Ovary (tissue), 7 donors: ENCODE measurements at regions not wholly inside any gene's neighbourhood (a gene's known extent, or its start where the extent isn't known, plus 50 kb on each side); places are given as distances from the start of the nearest gene placed in this dataset.

Experiments
- DNase-seq, 5 donors: peaks; one replicate each; pipeline ENCODE4 v3.0.0-alpha.2; 2019 to 2020
- H3K27ac ChIP-seq, 2 donors: fragments of 200-600 bp; one replicate each; pipeline versions ENCODE4 v1.5.1 to v1.8.0; 2019 to 2022
- H3K27me3 ChIP-seq: fragments of 200-600 bp; one replicate; pipeline ENCODE4 v1.8.0; 2022
- H3K36me3 ChIP-seq: fragments of 200-600 bp; sonication (generic); one replicate; pipeline ENCODE4 v1.5.1; 2019
- H3K4me1 ChIP-seq: one replicate; pipeline ENCODE4 v1.8.1; 2013; ENCODE audit warnings: mild to moderate bottlenecking, moderate library complexity; ENCODE audit not compliant: insufficient read depth
- H3K4me3 ChIP-seq: fragments of 200-600 bp; sonication (generic); one replicate; pipeline ENCODE4 v1.5.1; 2017
- H3K9me3 ChIP-seq, 2 donors: fragments of 200-600 bp in 1 of 2; sonication (generic) in 1 of 2; one replicate each; pipeline versions ENCODE4 v1.5.1 to v1.8.1; 2013 to 2019; ENCODE audit warnings: mild to moderate bottlenecking in 1 of 2, moderate library complexity in 1 of 2
- CTCF ChIP-seq, 3 donors: fragments of 450-650 bp in 2 of 3; fragments of 200-600 bp in 1 of 3; IDR thresholded peaks; one replicate each; pipeline versions ENCODE4 v1.5.1 to v1.8.0; 2016 to 2022; ENCODE audit warnings: antibody characterized with exemption in 3 of 3, mild to moderate bottlenecking in 1 of 3
- EP300 ChIP-seq: sonication (generic); formaldehyde crosslinking; IDR thresholded peaks from one replicate; pipeline ENCODE4 v1.6.1; 2017; ENCODE audit warnings: antibody characterized with exemption
- POLR2A ChIP-seq: fragments of 450-650 bp; IDR thresholded peaks from one replicate; pipeline ENCODE4 v1.6.1; 2017; ENCODE audit warnings: antibody characterized with exemption, mild to moderate bottlenecking, moderate library complexity
- WGBS, 3 donors: extraction: QIAGEN DNeasy Blood & Tissue Kit in 1 of 3; methylation state at CpG; one replicate each; pipeline versions ENCODE4 v1.1.5 to v1.1.7; 2013 to 2017; 5-methylcytosine and 5-hydroxymethylcytosine counted together
- intact Hi-C, 4 donors: fragments of 100-400 bp; cut with DNase I; formaldehyde crosslinking; loops; one replicate each; pipeline versions ENCODE4 v1.11.0 to v1.15.1; 2022 to 2023
- donor health status: DM: no; HTN: no; CAD: no; lungs with moderate emphysema.
- donor health status: DM: no; HTN: no; CAD: no.
- donor health status: Bipolar disorder and iron deficiency.
- donor health status: DM: no; HTN: no; CAD: no.
- donor health status: DM: yes; HTN: yes; CAD: no.

- no peak overlapping the region for H3K4me3 ChIP-seq
Observed at GRCh38 chr4:175944126-175944910, 121.3 kb upstream of the WDR17 start.

GRCh38 chr4:175946472-175947116 is 119.0 kb upstream of the WDR17 start:
- Histone ChIP-seq H3K4me1 (no peaks in the 10 kb centered on the region), H3K36me3 (no peaks in the 10 kb centered on the region), H3K9me3 (no peaks in the 10 kb centered on the region), H3K27ac (no peak overlapping the region), H3K4me3 (no peak overlapping the region), H3K27me3 (no peaks in the 10 kb centered on the region)
- DNase-seq: no peak
- WGBS, 3 donors: 3 to 21% (median 3%) methylated on average over 6 of the region's 6 CpGs
- intact Hi-C loops: no loop called here
- TF ChIP-seq POLR2A: no peak
- no peak for TF ChIP-seq EP300
- no peak for TF ChIP-seq CTCF (IDR thresholded peaks at IDR 0.05)

More at GRCh38 chr4:175944126-175944910, 121.3 kb upstream of the WDR17 start:
- Histone ChIP-seq H3K9me3 (no peaks in the 10 kb centered on the region), H3K4me1 (no peaks in the 10 kb centered on the region), H3K27me3 (no peaks in the 10 kb centered on the region), H3K36me3 (no peaks in the 10 kb centered on the region), H3K27ac (no peak overlapping the region)
- intact Hi-C loops: no loop called here
- DNase-seq: no peak
- TF ChIP-seq CTCF (IDR thresholded peaks at IDR 0.05) (no peak), EP300 (no peak), POLR2A (no peak)
- WGBS, 3 donors: 82 to 85% (median 85%) methylated on average over 10 of the region's 10 CpGs

- intact Hi-C loops: no loop called here
- WGBS, 3 donors: 1 to 4% (median 3%) methylated on average over 4 of the region's 4 CpGs
- Histone ChIP-seq H3K27ac (no peak overlapping the region), H3K4me3 (no peak overlapping the region), H3K9me3 (no peaks in the 10 kb centered on the region), H3K4me1 (no peaks in the 10 kb centered on the region), H3K36me3 (no peaks in the 10 kb centered on the region), H3K27me3 (no peaks in the 10 kb centered on the region)
- TF ChIP-seq CTCF (IDR thresholded peaks at IDR 0.05) (peak in 1 of 3 donors; percentile 11), EP300 (no peak)
- no peak for DNase-seq
Observed at GRCh38 chr4:175947117-175947722, 118.4 kb upstream of the WDR17 start.

GRCh38 chr4:175951794-175952193 is 113.8 kb upstream of the WDR17 start:
- Histone ChIP-seq H3K27me3 (no peaks in the 10 kb centered on the region), H3K27ac (no peak overlapping the region), H3K36me3 (no peaks in the 10 kb centered on the region), H3K4me1 (no peaks in the 10 kb centered on the region), H3K4me3 (no peak overlapping the region), H3K9me3 (no peaks in the 10 kb centered on the region)
- intact Hi-C loops: no loop called here
- WGBS, 3 donors: 69 to 79% (median 71%) methylated on average over 1 of the region's 1 CpG
- DNase-seq: no peak
- no peak for TF ChIP-seq CTCF (IDR thresholded peaks at IDR 0.05)
- no peak for TF ChIP-seq POLR2A
- no peak for TF ChIP-seq EP300
